Nephron progenitor cell (in vitro differentiated cells): ENCODE measurements at regions not wholly inside any gene's neighbourhood (a gene's known extent, or its start where the extent isn't known, plus 50 kb on each side); places are given as distances from the start of the nearest gene placed in this dataset.

Source experiments
- DNase-seq: peaks from one replicate; pipeline ENCODE4 v3.0.0; 2021
- H3K27ac Mint-ChIP-seq: 2 replicates; pipeline ENCODE4 v1.8.0; 2021; ENCODE audit warnings: mild to moderate bottlenecking, moderate library complexity, mixed read lengths
- H3K27me3 Mint-ChIP-seq: 2 replicates; pipeline ENCODE4 v1.8.0; 2021; ENCODE audit warnings: mild to moderate bottlenecking, low read depth, mixed read lengths; ENCODE audit not compliant: poor library complexity
- H3K36me3 Mint-ChIP-seq: 2 replicates; pipeline ENCODE4 v1.8.0; 2021; ENCODE audit warnings: low read depth, mixed read lengths
- H3K4me1 Mint-ChIP-seq: 2 replicates; pipeline ENCODE4 v1.8.0; 2021; ENCODE audit warnings: mixed read lengths
- H3K4me3 Mint-ChIP-seq: 2 replicates; pipeline ENCODE4 v1.8.0; 2021; ENCODE audit warnings: mild to moderate bottlenecking, moderate library complexity, mixed read lengths
- H3K9me3 Mint-ChIP-seq: 2 replicates; pipeline ENCODE4 v1.8.0; 2021; ENCODE audit warnings: mild to moderate bottlenecking, moderate library complexity, mixed read lengths
- TF ChIP-seq, protein P1 (sequence below): fragments of 200-600 bp; sonication (generic); IDR thresholded peaks from 2 replicates; pipeline ENCODE4 v1.5.0; 2021; ENCODE audit warnings: antibody characterized with exemption

GRCh38 chr14:101201535-101202151 lies 298.1 kb upstream of the RTL1 start:
- Mint-ChIP-seq H3K9me3 (peaks cover 32% of the 10 kb centered on the region), H3K4me3 (no peak overlapping the region), H3K36me3 (no peaks in the 10 kb centered on the region), H3K27me3 (no peaks in the 10 kb centered on the region), H3K27ac (no peak overlapping the region), H3K4me1 (peaks cover under 1% of the 10 kb centered on the region)
- TF ChIP-seq, protein P1, sequence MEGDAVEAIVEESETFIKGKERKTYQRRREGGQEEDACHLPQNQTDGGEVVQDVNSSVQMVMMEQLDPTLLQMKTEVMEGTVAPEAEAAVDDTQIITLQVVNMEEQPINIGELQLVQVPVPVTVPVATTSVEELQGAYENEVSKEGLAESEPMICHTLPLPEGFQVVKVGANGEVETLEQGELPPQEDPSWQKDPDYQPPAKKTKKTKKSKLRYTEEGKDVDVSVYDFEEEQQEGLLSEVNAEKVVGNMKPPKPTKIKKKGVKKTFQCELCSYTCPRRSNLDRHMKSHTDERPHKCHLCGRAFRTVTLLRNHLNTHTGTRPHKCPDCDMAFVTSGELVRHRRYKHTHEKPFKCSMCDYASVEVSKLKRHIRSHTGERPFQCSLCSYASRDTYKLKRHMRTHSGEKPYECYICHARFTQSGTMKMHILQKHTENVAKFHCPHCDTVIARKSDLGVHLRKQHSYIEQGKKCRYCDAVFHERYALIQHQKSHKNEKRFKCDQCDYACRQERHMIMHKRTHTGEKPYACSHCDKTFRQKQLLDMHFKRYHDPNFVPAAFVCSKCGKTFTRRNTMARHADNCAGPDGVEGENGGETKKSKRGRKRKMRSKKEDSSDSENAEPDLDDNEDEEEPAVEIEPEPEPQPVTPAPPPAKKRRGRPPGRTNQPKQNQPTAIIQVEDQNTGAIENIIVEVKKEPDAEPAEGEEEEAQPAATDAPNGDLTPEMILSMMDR: no peak
- DNase-seq: no peak

GRCh38 chr14:101202627-101203404 lies 299.3 kb upstream of the RTL1 start:
- H3K36me3 Mint-ChIP-seq: no peaks in the 10 kb centered on the region
- H3K4me1 Mint-ChIP-seq: no peaks in the 10 kb centered on the region
- TF ChIP-seq, protein P1: no peak
- no peak overlapping the region for H3K4me3 Mint-ChIP-seq
- H3K9me3 Mint-ChIP-seq: peaks cover 43% of the 10 kb centered on the region
- no peaks in the 10 kb centered on the region for H3K27me3 Mint-ChIP-seq
- H3K27ac Mint-ChIP-seq: no peak overlapping the region
- DNase-seq: no peak

DNA sequence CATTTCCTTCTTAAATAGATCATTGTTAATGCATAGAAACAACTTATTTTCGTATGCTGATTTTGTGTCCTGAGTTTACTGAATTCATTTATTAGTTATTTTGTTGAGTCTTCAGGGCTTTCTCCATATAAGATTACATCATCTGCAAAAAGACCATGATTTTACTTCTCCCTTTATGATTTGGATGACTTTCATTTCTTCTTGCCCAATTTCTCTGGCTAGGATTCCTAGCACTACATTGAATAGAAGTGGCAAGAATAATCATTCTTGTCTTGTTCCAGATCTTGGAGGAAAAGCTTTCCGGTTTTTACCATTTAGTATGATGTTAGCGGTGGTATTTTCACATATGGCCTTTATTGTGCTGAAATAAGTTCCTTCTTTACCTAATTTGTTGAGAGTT lies 303.0 kb upstream of the RTL1 start:
- Mint-ChIP-seq H3K27me3 (no peaks in the 10 kb centered on the region), H3K4me3 (no peak overlapping the region), H3K27ac (no peak overlapping the region), H3K36me3 (peaks cover 5% of the 10 kb centered on the region), H3K9me3 (peaks cover 73% of the 10 kb centered on the region), H3K4me1 (no peaks in the 10 kb centered on the region)
- TF ChIP-seq, protein P1: no peak
- DNase-seq: no peak

GRCh38 chr14:101207041-101207440 lies 303.5 kb upstream of the RTL1 start:
- H3K9me3 Mint-ChIP-seq: peaks cover 77% of the 10 kb centered on the region
- H3K27ac Mint-ChIP-seq: no peak overlapping the region
- TF ChIP-seq, protein P1: no peak
- no peaks in the 10 kb centered on the region for H3K4me1 Mint-ChIP-seq
- no peak for DNase-seq
- no peak overlapping the region for H3K4me3 Mint-ChIP-seq
- H3K36me3 Mint-ChIP-seq: peaks cover 8% of the 10 kb centered on the region
- H3K27me3 Mint-ChIP-seq: no peaks in the 10 kb centered on the region

DNA sequence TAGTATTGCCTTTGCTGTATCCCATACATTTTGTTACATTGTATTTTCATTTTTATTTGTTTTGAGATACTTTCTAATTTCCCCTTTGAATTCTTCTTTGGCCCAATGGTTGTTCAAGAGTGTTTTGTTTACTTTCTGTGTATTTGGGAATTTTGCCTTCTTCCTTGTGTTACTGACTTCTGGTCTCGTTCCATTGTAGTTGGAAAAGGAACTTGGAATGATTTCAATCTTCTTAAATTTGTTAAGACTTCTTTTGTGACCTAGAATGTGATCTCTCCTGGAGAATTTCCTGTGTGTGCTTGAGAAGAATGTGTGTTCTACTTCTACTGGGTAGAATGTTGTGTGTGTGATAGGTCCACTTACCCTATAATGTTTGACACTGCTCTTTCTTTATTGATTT lies 304.4 kb upstream of the RTL1 start:
- no peak for DNase-seq
- Mint-ChIP-seq H3K9me3 (peaks cover 82% of the 10 kb centered on the region), H3K27ac (no peak overlapping the region), H3K36me3 (peaks cover 10% of the 10 kb centered on the region), H3K4me1 (no peaks in the 10 kb centered on the region), H3K4me3 (no peak overlapping the region), H3K27me3 (no peaks in the 10 kb centered on the region)
- TF ChIP-seq, protein P1: no peak

DNA sequence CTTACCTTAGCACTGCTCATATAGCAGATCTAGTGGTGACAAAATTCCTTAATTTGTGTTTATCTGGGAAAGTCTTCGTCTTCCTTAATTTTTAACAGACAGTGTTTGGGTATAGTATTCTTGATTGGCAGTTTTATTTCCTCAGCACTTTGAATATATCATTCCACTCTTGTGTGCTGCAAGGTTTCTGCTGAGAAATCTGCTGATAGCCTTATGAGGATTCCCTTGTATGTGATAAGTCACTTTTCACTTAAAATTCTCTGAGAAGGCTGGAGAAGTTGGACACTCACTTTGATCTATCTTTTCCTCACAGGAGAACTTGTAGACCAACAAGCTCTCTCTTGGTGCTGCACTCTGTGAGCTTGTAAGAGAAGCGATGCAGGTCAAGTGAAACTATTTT lies 306.1 kb upstream of the RTL1 start:
- TF ChIP-seq, protein P1: no peak
- H3K9me3 Mint-ChIP-seq: peaks cover 73% of the 10 kb centered on the region

More for the DNA sequence above, 306.1 kb upstream of the RTL1 start:
- DNase-seq: no peak
- Mint-ChIP-seq H3K4me3 (no peak overlapping the region), H3K27ac (no peak overlapping the region), H3K27me3 (no peaks in the 10 kb centered on the region), H3K36me3 (peaks cover 10% of the 10 kb centered on the region), H3K4me1 (no peaks in the 10 kb centered on the region)
